ENCODE measurements at regions not wholly inside any gene's neighbourhood (a gene's known extent, or its start where the extent isn't known, plus 50 kb on each side); places are given as distances from the start of the nearest gene placed in this dataset.
A peak's percentile ranks its signal among the peaks of the same experiment; 100 is the strongest.

- no peaks in the 10 kb centered on the region for H3K9me3 ChIP-seq (ENCODE audit: low read depth)
- H3K36me3 ChIP-seq (replicated peaks; ENCODE audit: insufficient read depth, low read depth): no peaks in the 10 kb centered on the region
- H3K27ac ChIP-seq: no peak overlapping the region
- no peak for DNase-seq (ENCODE audit: low spot score)
- no peaks in the 10 kb centered on the region for H3K79me2 ChIP-seq
- 89% methylated on average over 6 of the region's 6 CpGs for WGBS (ENCODE audit: low lambda C conversion rate, missing lambda C conversion rate)
- H3K4me1 ChIP-seq (ENCODE audit: insufficient read depth): no peaks in the 10 kb centered on the region
- H3K27me3 ChIP-seq: no peaks in the 10 kb centered on the region
- TF ChIP-seq EZH2phosphoT487 (IDR thresholded peaks at IDR 0.05; ENCODE audit: low read depth, severe bottlenecking, unreplicated experiment) (no peak), EZH2 (IDR thresholded peaks at IDR 0.05; ENCODE audit: borderline replicate concordance) (no peak), CTCF (IDR thresholded peaks at IDR 0.05; ENCODE audit: poor library complexity) (no peak)
- H3K4me2 ChIP-seq: no peak overlapping the region
- H3K9me2 ChIP-seq (replicated peaks; ENCODE audit: insufficient read depth): no peaks in the 10 kb centered on the region
- H4K20me1 ChIP-seq (ENCODE audit: insufficient read depth, poor library complexity, severe bottlenecking): no peaks in the 10 kb centered on the region
- no peak overlapping the region for H2AFZ ChIP-seq
- no peak overlapping the region for H3K4me3 ChIP-seq
These were observed 528.9 kb upstream of the CXorf51A start for GRCh38 chrX:147343467-147343866.

- TF ChIP-seq EZH2 (IDR thresholded peaks at IDR 0.05; ENCODE audit: borderline replicate concordance) (no peak), EZH2phosphoT487 (IDR thresholded peaks at IDR 0.05; ENCODE audit: low read depth, severe bottlenecking, unreplicated experiment) (no peak), CTCF (IDR thresholded peaks at IDR 0.05; ENCODE audit: poor library complexity) (no peak)
- no peaks in the 10 kb centered on the region for H3K4me1 ChIP-seq (ENCODE audit: insufficient read depth)
- H3K36me3 ChIP-seq (replicated peaks; ENCODE audit: insufficient read depth, low read depth): no peaks in the 10 kb centered on the region
- H4K20me1 ChIP-seq (ENCODE audit: insufficient read depth, poor library complexity, severe bottlenecking): no peaks in the 10 kb centered on the region
- H3K27ac ChIP-seq: no peak overlapping the region
- DNase-seq (ENCODE audit: low spot score): peak; percentile 6
- H2AFZ ChIP-seq: no peak overlapping the region
- H3K79me2 ChIP-seq: no peaks in the 10 kb centered on the region
- H3K4me3 ChIP-seq: no peak overlapping the region
- no peaks in the 10 kb centered on the region for H3K27me3 ChIP-seq
- H3K4me2 ChIP-seq: no peak overlapping the region
- H3K9me2 ChIP-seq (replicated peaks; ENCODE audit: insufficient read depth): no peaks in the 10 kb centered on the region
- H3K9me3 ChIP-seq (ENCODE audit: low read depth): no peaks in the 10 kb centered on the region
These were observed 527.7 kb upstream of the CXorf51A start for GRCh38 chrX:147342197-147342596.

GRCh38 chrX:147340947-147341346 is 526.4 kb upstream of the CXorf51A start:
- H4K20me1 ChIP-seq (ENCODE audit: insufficient read depth, poor library complexity, severe bottlenecking): no peaks in the 10 kb centered on the region
- no peak overlapping the region for H3K4me3 ChIP-seq
- WGBS (ENCODE audit: low lambda C conversion rate, missing lambda C conversion rate): 80% methylated on average over 1 of the region's 2 CpGs
- no peaks in the 10 kb centered on the region for H3K4me1 ChIP-seq (ENCODE audit: insufficient read depth)
- no peak for DNase-seq (ENCODE audit: low spot score)
- H3K27me3 ChIP-seq: no peaks in the 10 kb centered on the region
- no peaks in the 10 kb centered on the region for H3K9me2 ChIP-seq (replicated peaks; ENCODE audit: insufficient read depth)
- TF ChIP-seq EZH2phosphoT487 (IDR thresholded peaks at IDR 0.05; ENCODE audit: low read depth, severe bottlenecking, unreplicated experiment): no peak
- no peak for TF ChIP-seq CTCF (IDR thresholded peaks at IDR 0.05; ENCODE audit: poor library complexity)
- TF ChIP-seq EZH2 (IDR thresholded peaks at IDR 0.05; ENCODE audit: borderline replicate concordance): no peak
- no peak overlapping the region for H3K4me2 ChIP-seq
- H3K27ac ChIP-seq: no peak overlapping the region
- H2AFZ ChIP-seq: no peak overlapping the region
- H3K36me3 ChIP-seq (replicated peaks; ENCODE audit: insufficient read depth, low read depth): no peaks in the 10 kb centered on the region
- H3K79me2 ChIP-seq: no peaks in the 10 kb centered on the region
- no peaks in the 10 kb centered on the region for H3K9me3 ChIP-seq (ENCODE audit: low read depth)

GRCh38 chrX:147333821-147334220 is 519.3 kb upstream of the CXorf51A start:
- Histone ChIP-seq H3K27ac (no peak overlapping the region), H3K9me3 (ENCODE audit: low read depth) (no peaks in the 10 kb centered on the region), H3K4me1 (ENCODE audit: insufficient read depth) (no peaks in the 10 kb centered on the region), H3K4me3 (no peak overlapping the region), H3K9me2 (replicated peaks; ENCODE audit: insufficient read depth) (no peaks in the 10 kb centered on the region), H3K36me3 (replicated peaks; ENCODE audit: insufficient read depth, low read depth) (no peaks in the 10 kb centered on the region), H3K79me2 (no peaks in the 10 kb centered on the region), H2AFZ (no peak overlapping the region), H3K4me2 (no peak overlapping the region), H3K27me3 (no peaks in the 10 kb centered on the region), H4K20me1 (ENCODE audit: insufficient read depth, poor library complexity, severe bottlenecking) (no peaks in the 10 kb centered on the region)
- TF ChIP-seq EZH2phosphoT487 (IDR thresholded peaks at IDR 0.05; ENCODE audit: low read depth, severe bottlenecking, unreplicated experiment) (no peak), CTCF (IDR thresholded peaks at IDR 0.05; ENCODE audit: poor library complexity) (no peak), EZH2 (IDR thresholded peaks at IDR 0.05; ENCODE audit: borderline replicate concordance) (no peak)
- no peak for DNase-seq (ENCODE audit: low spot score)
- WGBS (ENCODE audit: low lambda C conversion rate, missing lambda C conversion rate): 75% methylated on average over 5 of the region's 5 CpGs

All from hepatocyte (in vitro differentiated cells).